ENCODE measurements at regions not wholly inside any gene's neighbourhood (a gene's known extent, or its start where the extent isn't known, plus 50 kb on each side); places are given as distances from the start of the nearest gene placed in this dataset.

GRCh38 chrX:39956803-39957394 lies 140.9 kb downstream of the BCOR start:
- DNase-seq (ENCODE audit: low read depth) = no peak

GRCh38 chrX:39957816-39958566 lies 139.8 kb downstream of the BCOR start:
- no peak for DNase-seq (ENCODE audit: low read depth)

- no peak for DNase-seq (ENCODE audit: low read depth)
These were observed 138.9 kb downstream of the BCOR start for GRCh38 chrX:39958850-39959249.

- DNase-seq (ENCODE audit: low read depth) = no peak
These were observed 137.5 kb downstream of the BCOR start for GRCh38 chrX:39960219-39960618.

GRCh38 chrX:39961441-39961840 lies 136.3 kb downstream of the BCOR start:
- DNase-seq (ENCODE audit: low read depth) = no peak

- DNase-seq (ENCODE audit: low read depth) = no peak
These were observed 132.6 kb downstream of the BCOR start for GRCh38 chrX:39965051-39965573.

GRCh38 chrX:39966176-39966575 lies 131.6 kb downstream of the BCOR start:
- DNase-seq (ENCODE audit: low read depth) = no peak

- no peak for DNase-seq (ENCODE audit: low read depth)
These were observed 130.4 kb downstream of the BCOR start for GRCh38 chrX:39967348-39967747.

- DNase-seq (ENCODE audit: low read depth) = no peak
These were observed 128.5 kb downstream of the BCOR start for GRCh38 chrX:39969099-39969818.

- no peak for DNase-seq (ENCODE audit: low read depth)
These were observed 127.8 kb downstream of the BCOR start for GRCh38 chrX:39969819-39970504.

GRCh38 chrX:39971760-39972159 lies 126.0 kb downstream of the BCOR start:
- no peak for DNase-seq (ENCODE audit: low read depth)

- DNase-seq (ENCODE audit: low read depth) = no peak
These were observed 125.4 kb downstream of the BCOR start for GRCh38 chrX:39972340-39972739.

- no peak for DNase-seq (ENCODE audit: low read depth)
These were observed 123.9 kb downstream of the BCOR start for GRCh38 chrX:39973810-39974209.

GRCh38 chrX:39974270-39974669 lies 123.5 kb downstream of the BCOR start:
- no peak for DNase-seq (ENCODE audit: low read depth)

- no peak for DNase-seq (ENCODE audit: low read depth)
These were observed 122.4 kb downstream of the BCOR start for GRCh38 chrX:39975101-39975925.

GRCh38 chrX:39981946-39982345 lies 115.8 kb downstream of the BCOR start:
- no peak for DNase-seq (ENCODE audit: low read depth)

GRCh38 chrX:39982948-39983347 lies 114.8 kb downstream of the BCOR start:
- no peak for DNase-seq (ENCODE audit: low read depth)

- no peak for DNase-seq (ENCODE audit: low read depth)
These were observed 114.0 kb downstream of the BCOR start for GRCh38 chrX:39983715-39984114.

GRCh38 chrX:39984191-39984956 lies 113.4 kb downstream of the BCOR start:
- no peak for DNase-seq (ENCODE audit: low read depth)

GRCh38 chrX:39985071-39985470 lies 112.7 kb downstream of the BCOR start:
- no peak for DNase-seq (ENCODE audit: low read depth)

- no peak for DNase-seq (ENCODE audit: low read depth)
These were observed 112.2 kb downstream of the BCOR start for GRCh38 chrX:39985551-39985950.
